ENCODE measurements at regions not wholly inside any gene's neighbourhood (a gene's known extent, or its start where the extent isn't known, plus 50 kb on each side); places are given as distances from the start of the nearest gene placed in this dataset.

- Histone ChIP-seq H4K91ac (replicated peaks; ENCODE audit: insufficient read length, low read length) (no peak overlapping the region), H3K79me2 (ENCODE audit: control insufficient read depth in 1 of 2, insufficient read depth in 2 of 2, low read length in 2 of 2) (no peaks in the 10 kb centered on the region), H2AK5ac (ENCODE audit: low read depth, low read length) (no peak overlapping the region), H3K79me1 (ENCODE audit: low read depth, low read length) (no peaks in the 10 kb centered on the region), H4K5ac (ENCODE audit: insufficient read length, low read depth, low read length) (no peak overlapping the region), H3K4me2 (ENCODE audit: insufficient read depth in 1 of 2, low read depth in 2 of 2, low read length in 2 of 2) (no peak overlapping the region), H3K23ac (ENCODE audit: insufficient read length) (no peak overlapping the region), H3K18ac (ENCODE audit: extremely low read depth, low read length) (no peak overlapping the region), H4K8ac (ENCODE audit: extremely low read depth, insufficient read depth, low read length) (no peak overlapping the region), H2AFZ (ENCODE audit: low read length) (no peak overlapping the region), H2BK120ac (replicated peaks; ENCODE audit: low read depth, low read length) (no peak overlapping the region), H3K4me1 (replicated peaks in 1 of 4; ENCODE audit: control insufficient read depth in 3 of 4, insufficient read depth in 4 of 4, low read length in 3 of 4) (no peaks in the 10 kb centered on the region), H3K23me2 (ENCODE audit: low read depth, low read length) (no peaks in the 10 kb centered on the region), H3K14ac (ENCODE audit: insufficient read length) (no peak overlapping the region), H3K56ac (replicated peaks; ENCODE audit: insufficient read length, low read depth, low read length) (no peak overlapping the region), H2BK15ac (ENCODE audit: low read length) (no peak overlapping the region), H3K27me3 (replicated peaks in 1 of 4; ENCODE audit: control insufficient read depth in 3 of 4, extremely low read depth in 1 of 4, insufficient read depth in 3 of 4, low read length in 3 of 4) (no peaks in the 10 kb centered on the region), H3K4me3 (ENCODE audit: extremely low read depth in 1 of 4, insufficient read depth in 2 of 4, low read depth in 3 of 4, low read length in 4 of 4) (no peak overlapping the region), H3K9me3 (ENCODE audit: insufficient read depth in 2 of 2, low read depth in 1 of 2, low read length in 1 of 2) (no peaks in the 10 kb centered on the region), H3K4ac (replicated peaks; ENCODE audit: insufficient read length, low read depth, low read length) (no peak overlapping the region), H2BK20ac (ENCODE audit: low read length) (no peak overlapping the region), H4K20me1 (replicated peaks in 1 of 2; ENCODE audit: control insufficient read depth in 1 of 2, insufficient read depth in 2 of 2, low read length in 2 of 2) (no peaks in the 10 kb centered on the region), H3K27ac (ENCODE audit: low read depth, low read length) (no peak overlapping the region), H2BK12ac (ENCODE audit: low read depth, low read length) (no peak overlapping the region), H2BK5ac (ENCODE audit: low read depth, low read length) (no peak overlapping the region), H3K9ac (replicated peaks in 1 of 4; ENCODE audit: extremely low read depth in 1 of 4, low read depth in 3 of 4, low read length in 3 of 4) (no peak overlapping the region), H3K36me3 (ENCODE audit: control insufficient read depth in 2 of 4, insufficient read depth in 4 of 4, low read length in 3 of 4) (no peaks in the 10 kb centered on the region)
- POLR2A ChIA-PET (ENCODE audit: partially characterized antibody): no interaction called here
- DNase-seq (ENCODE audit: low read depth in 1 of 2, low spot score in 2 of 2) (no peak), FAIRE-seq (no peak)
- WGBS, 2 experiments (ENCODE audit: extremely low coverage in 1 of 2, insufficient coverage in 1 of 2, insufficient read length in 1 of 2, insufficient replicate concordance in 2 of 2, low coverage in 1 of 2, low lambda C conversion rate in 2 of 2, missing lambda C conversion rate in 1 of 2): 89% methylated on average over 3 of the region's 3 CpGs; no CpG with 5 or more reads in 1 of the 2 experiments
- CTCF ChIA-PET (ENCODE audit: partially characterized antibody): interaction anchor here (0.7 kb wide), 1 partner anchor 98 kb away, joined by 3 read pairs; no protein-coding TSS in a partner anchor
- TF ChIP-seq CEBPB (IDR thresholded peaks at IDR 0.05; ENCODE audit: low read depth, low read length): no peak
- no peak for TF ChIP-seq ATF3 (IDR thresholded peaks at IDR 0.05; ENCODE audit: insufficient read depth, low read depth, low read length)
- TF ChIP-seq, protein P1, sequence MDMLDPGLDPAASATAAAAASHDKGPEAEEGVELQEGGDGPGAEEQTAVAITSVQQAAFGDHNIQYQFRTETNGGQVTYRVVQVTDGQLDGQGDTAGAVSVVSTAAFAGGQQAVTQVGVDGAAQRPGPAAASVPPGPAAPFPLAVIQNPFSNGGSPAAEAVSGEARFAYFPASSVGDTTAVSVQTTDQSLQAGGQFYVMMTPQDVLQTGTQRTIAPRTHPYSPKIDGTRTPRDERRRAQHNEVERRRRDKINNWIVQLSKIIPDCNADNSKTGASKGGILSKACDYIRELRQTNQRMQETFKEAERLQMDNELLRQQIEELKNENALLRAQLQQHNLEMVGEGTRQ (IDR thresholded peaks at IDR 0.05; ENCODE audit: low read length): no peak
- TF ChIP-seq GTF2F1 (IDR thresholded peaks at IDR 0.05; ENCODE audit: borderline replicate concordance, low read depth, low read length): no peak
- no peak for TF ChIP-seq TAF1 (IDR thresholded peaks at IDR 0.05; ENCODE audit: low read depth, low read length)
- no peak for TF ChIP-seq TAF7 (optimal IDR thresholded peaks at IDR 0.05; ENCODE audit: borderline replicate concordance, low read depth, low read length)
- TF ChIP-seq SRF (IDR thresholded peaks at IDR 0.05; ENCODE audit: low read depth, low read length): no peak
- no peak for TF ChIP-seq SP1 (IDR thresholded peaks at IDR 0.05; ENCODE audit: low read depth, low read length)
- no peak for TF ChIP-seq SAP30 (IDR thresholded peaks at IDR 0.05; ENCODE audit: insufficient read depth, insufficient replicate concordance, low read length)
- no peak for TF ChIP-seq ZNF274 (IDR thresholded peaks at IDR 0.05; ENCODE audit: borderline replicate concordance, extremely low read depth, low read length)
- TF ChIP-seq CTCF (IDR thresholded peaks at IDR 0.05; ENCODE audit: control extremely low read depth in 1 of 3, insufficient read depth in 1 of 3, low read depth in 1 of 3, low read length in 3 of 3): no peak
Measured at GRCh38 chr2:121966663-121967062, 211.2 kb downstream of the TSN start.
